ENCODE measurements at regions not wholly inside any gene's neighbourhood (a gene's known extent, or its start where the extent isn't known, plus 50 kb on each side); places are given as distances from the start of the nearest gene placed in this dataset.

- no peak for DNase-seq (ENCODE audit: low spot score in 2 of 2)
- 74 to 84% methylated on average over 2 of the region's 2 CpGs for WGBS, 2 donors
- TF ChIP-seq CTCF (IDR thresholded peaks at IDR 0.05) = no peak
- H3K4me3 ChIP-seq (ENCODE audit: low read depth, poor library complexity, severe bottlenecking) = no peak overlapping the region
- intact Hi-C loops (cut with DNase I; ENCODE audit: low total_unique reads) = no loop called here
Measured at GRCh38 chr14:51578853-51579252, 72.9 kb upstream of the FRMD6 start.

- no peak overlapping the region for H3K4me3 ChIP-seq (ENCODE audit: low read depth, poor library complexity, severe bottlenecking)
- TF ChIP-seq POLR2A (IDR thresholded peaks at IDR 0.05) = no peak
- no peak for TF ChIP-seq CTCF (IDR thresholded peaks at IDR 0.05)
- intact Hi-C loops (cut with DNase I; ENCODE audit: low total_unique reads) = no loop called here
- 81 to 87% methylated on average over 4 of the region's 4 CpGs for WGBS, 2 donors
- no peak for DNase-seq (ENCODE audit: low spot score in 2 of 2)
Measured at GRCh38 chr14:51581017-51581881, 70.5 kb upstream of the FRMD6 start.

GRCh38 chr14:51582437-51582836 lies 69.3 kb upstream of the FRMD6 start:
- H3K4me3 ChIP-seq (ENCODE audit: low read depth, poor library complexity, severe bottlenecking) = no peak overlapping the region
- WGBS, 2 donors = 80 to 92% methylated on average over 2 of the region's 2 CpGs
- TF ChIP-seq CTCF (IDR thresholded peaks at IDR 0.05) (no peak), POLR2A (IDR thresholded peaks at IDR 0.05) (no peak)
- intact Hi-C loops (cut with DNase I; ENCODE audit: low total_unique reads) = no loop called here
- no peak for DNase-seq (ENCODE audit: low spot score in 2 of 2)

DNA sequence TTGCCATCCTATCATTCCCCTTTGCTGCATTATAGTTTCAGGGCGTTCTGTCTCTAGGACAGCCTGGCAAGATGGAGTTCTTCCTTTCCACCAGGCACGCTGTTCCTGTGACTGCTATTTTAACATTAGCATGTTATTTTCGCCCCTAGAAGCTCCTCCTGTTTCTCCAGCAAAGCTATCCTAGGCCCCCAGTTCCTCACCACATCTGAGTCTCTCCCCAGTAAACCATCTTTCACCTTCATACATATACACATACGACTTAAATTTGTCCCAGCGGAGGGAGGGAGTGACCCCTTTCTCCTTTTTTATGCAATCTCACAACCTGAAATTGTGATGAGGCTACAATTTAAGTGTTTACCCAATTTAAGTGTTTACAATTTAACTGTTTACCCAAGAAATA lies 66.7 kb upstream of the FRMD6 start:
- no peak overlapping the region for H3K4me3 ChIP-seq (ENCODE audit: low read depth, poor library complexity, severe bottlenecking)
- WGBS, 2 donors = 81 to 88% methylated on average over 5 of the region's 5 CpGs
- TF ChIP-seq CTCF (IDR thresholded peaks at IDR 0.05) = no peak
- no peak for TF ChIP-seq POLR2A (IDR thresholded peaks at IDR 0.05)
- intact Hi-C loops (cut with DNase I; ENCODE audit: low total_unique reads) = no loop called here
- DNase-seq (ENCODE audit: low spot score in 2 of 2) = no peak

DNA sequence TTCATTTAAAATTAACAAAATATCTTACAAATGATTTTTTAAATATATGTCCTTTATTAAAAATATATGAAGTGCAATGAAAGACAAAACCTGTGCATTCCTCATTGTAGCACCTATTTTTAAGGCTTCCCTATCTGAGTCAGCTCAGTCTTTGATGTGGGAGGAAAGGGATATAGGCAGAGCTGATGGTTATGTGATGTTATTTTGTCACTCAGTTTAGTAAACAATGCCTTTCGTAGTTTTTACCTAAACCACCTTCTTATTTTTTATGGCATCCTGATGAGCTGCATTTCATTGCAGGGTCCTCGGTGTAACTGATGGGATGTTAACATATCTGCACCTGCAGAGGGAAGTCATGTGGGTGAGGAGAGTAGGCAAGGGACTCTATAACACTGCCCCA lies 58.9 kb upstream of the FRMD6 start:
- intact Hi-C loops (cut with DNase I; ENCODE audit: low total_unique reads) = no loop called here
- no peak overlapping the region for H3K4me3 ChIP-seq (ENCODE audit: low read depth, poor library complexity, severe bottlenecking)
- DNase-seq (ENCODE audit: low spot score in 2 of 2) = no peak
- WGBS, 2 donors = 72 to 75% methylated on average over 2 of the region's 2 CpGs
- TF ChIP-seq POLR2A (IDR thresholded peaks at IDR 0.05) (no peak), CTCF (IDR thresholded peaks at IDR 0.05) (no peak)

- no peak for TF ChIP-seq CTCF (IDR thresholded peaks at IDR 0.05)
- TF ChIP-seq POLR2A (IDR thresholded peaks at IDR 0.05) = no peak
- no peak for DNase-seq (ENCODE audit: low spot score in 2 of 2)
- WGBS, 2 donors = 55 to 56% methylated on average over 5 of the region's 5 CpGs
- no peak overlapping the region for H3K4me3 ChIP-seq (ENCODE audit: low read depth, poor library complexity, severe bottlenecking)
- intact Hi-C loops (cut with DNase I; ENCODE audit: low total_unique reads) = no loop called here
Measured at GRCh38 chr14:51593397-51593796, 58.3 kb upstream of the FRMD6 start.
